ENCODE measurements at regions not wholly inside any gene's neighbourhood (a gene's known extent, or its start where the extent isn't known, plus 50 kb on each side); places are given as distances from the start of the nearest gene placed in this dataset.

DNA sequence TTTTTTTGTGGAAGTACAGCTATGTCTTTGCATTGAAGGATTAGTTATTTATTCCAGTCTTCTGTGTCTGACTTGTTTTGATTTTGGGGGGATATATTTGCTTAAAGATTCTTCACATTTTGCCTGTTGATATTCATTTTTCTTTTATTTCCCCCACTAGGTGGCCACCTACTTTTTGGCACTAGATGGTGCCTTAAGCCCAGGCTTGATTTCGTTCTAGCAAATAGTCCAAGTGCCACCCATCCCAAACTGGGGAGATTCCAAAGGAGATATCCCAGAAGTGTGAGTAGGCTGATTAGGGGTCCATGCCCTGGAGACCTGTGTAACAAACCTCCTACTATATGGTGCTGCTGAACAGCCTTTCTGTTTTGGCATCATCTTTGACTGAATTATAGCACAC is 80.0 kb upstream of the SPATA16 start:
- Histone ChIP-seq H3K79me2 (ENCODE audit: low read depth) (no peaks in the 10 kb centered on the region), H4K20me1 (ENCODE audit: insufficient read depth) (no peaks in the 10 kb centered on the region), H3K9me2 (ENCODE audit: insufficient read depth) (no peaks in the 10 kb centered on the region), H3K9me3 (ENCODE audit: insufficient read depth, low read depth) (no peaks in the 10 kb centered on the region), H3K27ac (no peak overlapping the region), H3K4me1 (replicated peaks; ENCODE audit: insufficient read depth) (no peaks in the 10 kb centered on the region), H3F3A (ENCODE audit: insufficient read depth, low read depth) (no peaks in the 10 kb centered on the region), H3K4me3 (no peak overlapping the region), H3K27me3 (ENCODE audit: insufficient read depth, low read depth) (no peaks in the 10 kb centered on the region), H3K4me2 (no peak overlapping the region), H3K36me3 (ENCODE audit: low read depth) (no peaks in the 10 kb centered on the region), H2AFZ (no peak overlapping the region; the same call in 1 of the 2 replicates)
- peak; percentile 11 to 31 for DNase-seq
- ChIA-PET POLR2A (ENCODE audit: unreplicated experiment) (interaction anchor here (0.7 kb wide), 1 partner anchor 1643 kb away, joined by 4 read pairs; no protein-coding TSS in a partner anchor), CTCF (no interaction called here)
- peak; percentile 65 for TF ChIP-seq CTCF (conservative IDR thresholded peaks at IDR 0.05)
- TF ChIP-seq EZH2 (IDR thresholded peaks at IDR 0.05; ENCODE audit: low read depth): no peak
- intact Hi-C loops (cut with micrococcal nuclease; ENCODE audit: unreplicated experiment): loop anchor here (10.0 kb wide), 1 partner anchor 334 kb away; no protein-coding TSS in a partner anchor
- no TSS peak for BruUV-seq (replicated peaks)

- POLR2A ChIA-PET (ENCODE audit: unreplicated experiment): no interaction called here
- Histone ChIP-seq H3K4me3 (no peak overlapping the region), H3K79me2 (ENCODE audit: low read depth) (no peaks in the 10 kb centered on the region), H3K27me3 (ENCODE audit: insufficient read depth, low read depth) (no peaks in the 10 kb centered on the region), H3K9me2 (ENCODE audit: insufficient read depth) (no peaks in the 10 kb centered on the region), H3K4me2 (no peak overlapping the region), H2AFZ (no peak overlapping the region), H3K36me3 (ENCODE audit: low read depth) (no peaks in the 10 kb centered on the region), H3K4me1 (replicated peaks; ENCODE audit: insufficient read depth) (no peaks in the 10 kb centered on the region), H3K27ac (no peak overlapping the region), H3K9me3 (ENCODE audit: insufficient read depth, low read depth) (no peaks in the 10 kb centered on the region), H4K20me1 (ENCODE audit: insufficient read depth) (no peaks in the 10 kb centered on the region), H3F3A (ENCODE audit: insufficient read depth, low read depth) (no peaks in the 10 kb centered on the region)
- CTCF ChIA-PET: no interaction called here
- intact Hi-C loops (cut with micrococcal nuclease; ENCODE audit: unreplicated experiment): no loop called here
- no peak for TF ChIP-seq CTCF (conservative IDR thresholded peaks at IDR 0.05)
- TF ChIP-seq EZH2 (IDR thresholded peaks at IDR 0.05; ENCODE audit: low read depth): no peak
- DNase-seq: peak in 1 of 2 experiments; percentile 8
- BruUV-seq (replicated peaks): no TSS peak
These were observed 76.1 kb upstream of the SPATA16 start for GRCh38 chr3:173217127-173217526.

DNA sequence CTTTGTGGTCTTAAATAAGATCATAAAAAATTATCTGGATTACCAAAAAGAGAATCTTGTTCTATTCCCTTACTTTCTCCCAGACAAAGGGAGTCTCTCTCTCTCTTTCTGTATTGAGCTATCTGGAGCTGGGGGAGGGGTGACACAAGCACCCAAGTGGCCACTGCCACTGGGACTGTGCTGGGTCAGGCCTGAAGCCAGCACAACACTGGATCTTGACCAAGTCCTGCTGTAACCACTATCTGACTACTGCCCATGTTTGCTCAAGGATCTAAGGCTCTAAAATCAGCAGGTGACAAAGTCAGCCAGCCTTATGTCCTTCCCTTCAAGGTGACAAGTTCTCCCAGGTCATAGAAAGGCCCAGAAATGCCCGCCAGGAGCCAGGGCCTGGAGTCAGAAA is 75.0 kb upstream of the SPATA16 start:
- Histone ChIP-seq H3K27me3 (ENCODE audit: insufficient read depth, low read depth) (no peaks in the 10 kb centered on the region), H3K9me3 (ENCODE audit: insufficient read depth, low read depth) (no peaks in the 10 kb centered on the region), H3K79me2 (ENCODE audit: low read depth) (no peaks in the 10 kb centered on the region), H3F3A (ENCODE audit: insufficient read depth, low read depth) (no peaks in the 10 kb centered on the region), H4K20me1 (ENCODE audit: insufficient read depth) (no peaks in the 10 kb centered on the region), H2AFZ (no peak overlapping the region), H3K4me1 (replicated peaks; ENCODE audit: insufficient read depth) (no peaks in the 10 kb centered on the region), H3K36me3 (ENCODE audit: low read depth) (no peaks in the 10 kb centered on the region), H3K4me3 (no peak overlapping the region), H3K27ac (no peak overlapping the region), H3K4me2 (no peak overlapping the region), H3K9me2 (ENCODE audit: insufficient read depth) (no peaks in the 10 kb centered on the region)
- POLR2A ChIA-PET (ENCODE audit: unreplicated experiment): no interaction called here
- intact Hi-C loops (cut with micrococcal nuclease; ENCODE audit: unreplicated experiment): no loop called here
- peak in 1 of 2 experiments; percentile 19 for DNase-seq
- BruUV-seq (replicated peaks): no TSS peak
- CTCF ChIA-PET: no interaction called here
- no peak for TF ChIP-seq EZH2 (IDR thresholded peaks at IDR 0.05; ENCODE audit: low read depth)
- TF ChIP-seq CTCF (conservative IDR thresholded peaks at IDR 0.05): no peak
